Liver (tissue), 3 donors: ENCODE measurements at regions not wholly inside any gene's neighbourhood (a gene's known extent, or its start where the extent isn't known, plus 50 kb on each side); places are given as distances from the start of the nearest gene placed in this dataset.

Experiments
- SP1 ChIP-seq: IDR thresholded peaks from 2 replicates; pipeline ENCODE4 v1.6.1; 2018; ENCODE audit warnings: antibody characterized with exemption, mild to moderate bottlenecking
- TAF1 ChIP-seq: conservative IDR thresholded peaks from 2 replicates; pipeline ENCODE4 v1.6.1; 2016; ENCODE audit warnings: antibody characterized with exemption, mild to moderate bottlenecking
- YY1 ChIP-seq: IDR thresholded peaks from 2 replicates; pipeline ENCODE4 v1.6.1; 2016; ENCODE audit warnings: antibody characterized with exemption, mild to moderate bottlenecking
- TF ChIP-seq, protein P1 (sequence below): fragments of 150-350 bp; IDR thresholded peaks from 2 replicates; pipeline ENCODE4 v1.5.1; 2017; ENCODE audit warnings: improper control_type of control experiment, low read depth, low read length; ENCODE audit not compliant: missing input control
- donor health status: healthy.
- donor health status: healthy.

DNA sequence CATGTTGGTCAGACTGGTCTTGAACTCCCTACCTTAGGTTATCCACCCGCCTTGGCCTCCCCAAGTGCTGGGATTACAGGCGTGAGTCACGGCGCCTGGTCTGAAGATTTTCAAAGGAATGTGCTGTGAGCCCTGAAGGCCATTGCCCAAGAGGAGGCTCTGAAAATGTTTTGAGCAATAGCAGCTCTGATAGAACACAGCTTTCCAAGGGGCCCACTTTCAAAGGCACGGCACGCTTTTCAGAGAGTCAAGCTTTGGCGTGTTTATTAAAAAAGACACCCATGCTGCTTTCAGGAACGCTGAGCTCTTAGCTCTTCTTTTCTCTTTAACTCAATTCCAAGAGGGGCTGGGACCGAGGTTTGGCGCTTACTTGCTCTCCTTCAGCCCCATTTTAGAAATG, 73.8 kb upstream of the CDON start:
- TF ChIP-seq, protein P1, sequence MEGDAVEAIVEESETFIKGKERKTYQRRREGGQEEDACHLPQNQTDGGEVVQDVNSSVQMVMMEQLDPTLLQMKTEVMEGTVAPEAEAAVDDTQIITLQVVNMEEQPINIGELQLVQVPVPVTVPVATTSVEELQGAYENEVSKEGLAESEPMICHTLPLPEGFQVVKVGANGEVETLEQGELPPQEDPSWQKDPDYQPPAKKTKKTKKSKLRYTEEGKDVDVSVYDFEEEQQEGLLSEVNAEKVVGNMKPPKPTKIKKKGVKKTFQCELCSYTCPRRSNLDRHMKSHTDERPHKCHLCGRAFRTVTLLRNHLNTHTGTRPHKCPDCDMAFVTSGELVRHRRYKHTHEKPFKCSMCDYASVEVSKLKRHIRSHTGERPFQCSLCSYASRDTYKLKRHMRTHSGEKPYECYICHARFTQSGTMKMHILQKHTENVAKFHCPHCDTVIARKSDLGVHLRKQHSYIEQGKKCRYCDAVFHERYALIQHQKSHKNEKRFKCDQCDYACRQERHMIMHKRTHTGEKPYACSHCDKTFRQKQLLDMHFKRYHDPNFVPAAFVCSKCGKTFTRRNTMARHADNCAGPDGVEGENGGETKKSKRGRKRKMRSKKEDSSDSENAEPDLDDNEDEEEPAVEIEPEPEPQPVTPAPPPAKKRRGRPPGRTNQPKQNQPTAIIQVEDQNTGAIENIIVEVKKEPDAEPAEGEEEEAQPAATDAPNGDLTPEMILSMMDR = no peak
- TF ChIP-seq SP1 (no peak), YY1 (no peak), TAF1 (no peak)
